Activated CD4-positive, alpha-beta T cell treated with anti-CD3 and anti-CD28 coated beads, Interleukin-2, amount 50 U/mL, for 1 hour (primary cell): ENCODE measurements at regions not wholly inside any gene's neighbourhood (a gene's known extent, or its start where the extent isn't known, plus 50 kb on each side); places are given as distances from the start of the nearest gene placed in this dataset.
"Not testable (repeated sequence)": the region's sequence is repeated elsewhere in the genome, so short reads cannot be mapped to it uniquely, and the experiment has no call there.

Experiments used
- DNase-seq: peaks from one replicate; pipeline ENCODE4 v3.0.0-alpha.2; 2020

- no peak for DNase-seq
These were observed 1124.9 kb downstream of the DIAPH3 start for GRCh38 chr13:59038824-59039223.

- no peak for DNase-seq
These were observed 1120.7 kb downstream of the DIAPH3 start for GRCh38 chr13:59043016-59043415.

DNA sequence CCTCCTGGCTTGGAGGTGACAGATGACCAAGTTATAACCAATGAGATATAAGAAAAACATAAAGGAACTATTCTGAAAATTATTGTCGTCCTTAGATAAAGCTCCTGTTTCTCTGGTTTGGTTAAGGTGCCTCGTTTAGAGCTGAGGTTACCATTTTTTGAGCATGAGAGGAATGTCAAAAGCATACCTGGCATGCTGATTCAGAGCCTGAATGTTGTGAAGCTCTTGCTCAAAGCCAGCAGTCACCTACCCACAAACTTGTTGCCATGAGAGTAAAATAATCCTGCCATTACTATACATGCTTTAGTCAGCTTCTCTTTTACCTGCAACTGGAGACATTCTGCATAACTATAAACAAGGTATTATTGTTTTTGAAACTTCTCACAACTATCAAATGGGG is 1116.2 kb downstream of the DIAPH3 start:
- DNase-seq: no peak

DNA sequence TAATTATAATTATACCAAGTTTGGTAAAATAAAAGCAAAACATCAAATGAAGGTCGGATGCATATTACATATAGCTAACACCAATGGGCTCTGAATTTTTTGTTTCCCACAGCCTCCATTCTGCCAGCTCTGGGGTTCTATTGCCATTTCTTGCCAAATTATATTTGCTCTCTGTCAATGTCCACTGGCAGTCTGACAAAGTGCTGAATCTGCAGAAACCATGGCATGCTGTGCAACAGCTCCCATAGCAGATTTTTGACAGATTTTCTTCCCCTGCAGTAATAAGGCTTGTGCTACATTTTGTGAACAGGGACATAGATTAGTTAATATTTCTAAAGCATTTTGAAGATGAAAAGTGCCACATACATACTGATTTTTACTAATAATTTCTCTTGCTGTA is 1102.1 kb downstream of the DIAPH3 start:
- no peak for DNase-seq

DNA sequence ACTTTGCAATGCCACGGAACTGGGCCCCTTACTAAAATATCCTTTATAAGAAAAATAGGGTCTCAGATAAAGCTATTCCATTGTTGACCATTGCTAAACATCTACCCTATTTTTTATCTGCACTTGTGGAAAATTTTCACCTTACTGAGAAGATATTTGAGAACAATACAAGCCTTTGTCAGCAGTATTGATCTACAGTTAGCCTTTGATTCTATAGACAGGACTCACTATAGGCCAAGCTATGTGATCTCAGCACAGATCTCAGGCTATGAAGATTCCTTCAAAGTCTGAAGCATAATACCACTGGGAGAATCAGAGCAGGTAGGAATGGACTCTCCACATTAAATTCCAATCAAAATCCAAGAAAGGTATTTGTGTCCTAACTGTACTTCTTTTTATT is 1099.7 kb downstream of the DIAPH3 start:
- no peak for DNase-seq

GRCh38 chr13:59076386-59076785 is 1087.3 kb downstream of the DIAPH3 start:
- not testable (repeated sequence) for DNase-seq

DNA sequence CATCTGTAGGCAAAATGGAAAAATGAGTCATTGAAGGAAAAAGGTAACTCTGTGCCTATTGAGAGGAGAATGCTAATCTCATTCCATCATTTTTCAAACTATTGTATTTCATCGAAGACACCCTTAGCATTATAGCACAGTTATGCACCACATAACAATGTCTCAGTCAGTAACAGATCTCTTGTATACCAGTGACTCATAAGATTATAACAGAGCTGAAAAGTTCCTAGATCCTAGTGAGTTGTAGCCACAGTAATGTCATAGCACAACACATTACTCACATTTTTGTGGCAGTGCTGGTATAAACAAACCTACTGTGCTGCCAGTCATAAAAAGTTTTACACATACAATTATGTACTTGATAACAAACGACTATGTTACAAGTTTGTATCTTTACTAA is 1077.6 kb downstream of the DIAPH3 start:
- no peak for DNase-seq

DNA sequence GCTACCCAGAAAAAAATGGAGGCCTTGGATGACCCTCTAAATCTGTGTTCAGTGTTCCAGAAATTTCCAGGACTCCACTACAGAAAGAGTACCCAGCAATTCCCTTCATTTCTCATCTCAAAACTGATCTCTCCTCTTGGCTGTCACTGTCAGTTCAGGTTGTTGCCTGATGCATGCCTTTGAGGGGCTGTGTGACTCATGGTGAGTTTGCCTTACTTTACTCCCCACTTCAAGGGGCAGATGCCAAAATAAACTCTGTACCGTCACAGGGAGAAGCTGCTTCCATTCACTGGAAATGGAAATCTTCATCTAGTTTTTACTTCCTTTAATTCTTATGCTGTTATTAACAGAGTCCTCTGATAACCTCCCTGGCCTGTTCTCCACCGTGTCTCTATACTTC is 1075.0 kb downstream of the DIAPH3 start:
- DNase-seq: no peak

- no peak for DNase-seq
These were observed 1069.5 kb downstream of the DIAPH3 start for GRCh38 chr13:59094181-59094580.

GRCh38 chr13:59099182-59099974 is 1064.3 kb downstream of the DIAPH3 start:
- DNase-seq: no peak

DNA sequence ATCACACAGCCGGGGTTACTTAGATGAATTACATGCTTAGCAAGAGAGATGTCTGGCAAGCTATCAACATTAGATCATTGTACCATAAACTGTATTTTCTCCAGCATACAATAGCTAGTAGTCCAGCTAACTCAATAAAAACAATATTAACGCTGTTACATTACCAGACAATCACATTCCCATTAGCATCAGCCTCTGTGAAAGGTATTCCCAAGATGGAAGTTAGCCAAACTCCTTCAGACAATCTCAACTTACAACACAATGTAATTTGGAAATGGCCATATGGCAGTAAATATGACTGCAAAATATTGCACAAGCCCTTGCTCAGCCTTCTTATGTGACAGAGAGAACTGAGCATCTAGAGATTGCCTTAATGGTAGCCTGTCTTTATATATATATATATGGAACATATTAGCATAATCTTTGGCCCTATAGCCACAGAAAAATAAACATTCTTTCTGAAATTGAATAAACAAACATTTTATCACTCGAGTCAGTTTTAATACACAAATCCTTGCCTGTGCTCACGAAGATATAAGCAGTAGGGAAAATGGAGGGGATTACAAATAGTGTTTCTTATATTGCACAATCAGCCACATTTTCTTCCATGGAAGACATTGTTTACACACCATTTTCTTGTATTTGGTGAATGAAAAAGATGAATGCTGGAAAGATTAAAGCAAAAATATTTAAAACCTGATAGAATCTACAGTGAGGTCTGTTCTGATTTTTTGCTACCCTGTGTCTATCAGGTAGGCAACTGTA is 1060.5 kb downstream of the DIAPH3 start:
- DNase-seq: no peak

GRCh38 chr13:59111751-59112171 is 1052.0 kb downstream of the DIAPH3 start:
- no peak for DNase-seq

GRCh38 chr13:59112221-59112718 is 1051.5 kb downstream of the DIAPH3 start:
- DNase-seq: no peak

GRCh38 chr13:59119475-59119874 is 1044.3 kb downstream of the DIAPH3 start:
- DNase-seq: no peak

- no peak for DNase-seq
These were observed 1043.4 kb downstream of the DIAPH3 start for GRCh38 chr13:59120297-59120843.

- DNase-seq: no peak
These were observed 1042.2 kb downstream of the DIAPH3 start for GRCh38 chr13:59121507-59121906.

- DNase-seq: no peak
These were observed 1037.3 kb downstream of the DIAPH3 start for GRCh38 chr13:59126474-59126873.

DNA sequence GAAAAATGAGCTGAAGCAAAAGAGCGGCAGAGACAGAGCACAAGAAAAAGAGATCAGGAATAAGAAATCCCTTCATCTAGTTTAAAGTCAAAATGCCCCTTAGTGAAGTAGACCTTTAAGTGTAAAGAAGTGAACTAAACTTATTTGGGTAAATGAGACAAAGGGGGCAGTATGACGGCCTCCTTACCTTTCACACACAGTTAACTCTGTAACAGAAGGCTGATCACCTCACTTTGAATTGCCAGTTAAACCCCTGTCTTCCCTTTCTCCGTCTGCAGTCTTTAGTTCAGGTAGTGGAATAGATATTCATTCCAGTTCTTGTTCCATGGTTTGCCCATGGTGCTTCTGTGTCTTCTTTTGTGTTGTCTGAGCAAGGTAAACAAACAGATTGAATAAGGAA is 1029.8 kb downstream of the DIAPH3 start:
- DNase-seq: no peak

- no peak for DNase-seq
These were observed 1019.0 kb downstream of the DIAPH3 start for GRCh38 chr13:59144700-59145099.

- no peak for DNase-seq
These were observed 1018.3 kb downstream of the DIAPH3 start for GRCh38 chr13:59145381-59145780.

DNA sequence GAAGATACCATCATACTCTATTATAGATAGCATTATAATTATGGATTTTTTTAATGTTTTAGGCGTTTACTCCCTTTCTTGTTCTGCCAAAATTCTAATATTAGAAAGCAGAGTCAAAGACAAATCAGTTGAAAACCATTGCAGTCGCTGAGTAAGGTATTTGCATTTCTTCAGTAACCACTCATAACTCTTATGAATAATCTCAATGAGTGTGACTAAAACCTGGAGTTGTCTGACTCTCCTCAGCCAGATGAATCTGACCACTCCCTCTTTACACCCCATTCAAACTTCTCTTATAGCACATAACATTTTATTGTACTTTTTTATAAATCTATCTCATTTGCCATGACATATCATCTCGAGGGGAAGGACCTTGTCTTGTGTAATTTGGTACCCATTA is 1006.5 kb downstream of the DIAPH3 start:
- DNase-seq: no peak

- DNase-seq: no peak
These were observed 997.6 kb downstream of the DIAPH3 start for GRCh38 chr13:59166174-59166573.

DNA sequence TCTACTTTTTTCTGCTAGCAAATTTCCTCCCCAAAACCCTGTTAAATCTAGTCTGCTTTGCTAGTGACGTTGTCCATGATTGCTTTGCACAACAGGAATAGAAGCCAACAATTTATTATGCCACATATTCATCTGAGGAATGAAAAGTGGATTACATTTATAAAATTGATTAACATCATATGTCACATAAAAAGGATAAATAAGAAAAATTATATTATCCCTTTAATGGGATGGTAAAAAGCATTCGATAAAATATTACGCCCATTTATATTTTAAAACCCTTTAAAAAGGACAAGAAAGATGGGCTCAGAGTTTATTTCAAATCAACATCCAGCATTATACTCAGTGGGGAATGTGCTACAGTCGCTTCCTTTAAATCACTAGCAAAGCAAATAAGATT is 991.7 kb downstream of the DIAPH3 start:
- DNase-seq: no peak

DNA sequence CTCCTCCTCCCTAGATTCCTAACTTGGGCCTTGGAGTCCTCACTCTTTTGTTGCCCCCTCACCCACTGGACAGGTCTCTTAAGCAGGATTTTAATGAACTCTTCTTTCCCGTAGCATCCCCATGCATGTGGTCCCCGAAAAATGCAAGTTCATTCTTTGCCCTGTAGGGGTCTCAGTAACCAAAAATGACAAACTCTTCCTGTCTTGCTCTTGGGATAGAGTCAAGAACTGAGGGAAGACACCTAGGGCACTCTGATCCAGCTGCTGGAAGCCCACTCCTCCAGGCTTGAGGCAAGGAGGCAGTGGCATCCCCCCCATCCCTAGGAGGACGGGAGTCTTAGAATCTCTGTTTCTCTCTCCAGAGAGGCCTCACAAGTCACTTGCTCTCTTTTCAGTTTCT is 987.0 kb downstream of the DIAPH3 start:
- no peak for DNase-seq
